Upper lobe of left lung (tissue), 6 donors: ENCODE measurements at regions not wholly inside any gene's neighbourhood (a gene's known extent, or its start where the extent isn't known, plus 50 kb on each side); places are given as distances from the start of the nearest gene placed in this dataset.

ENCODE experiments used
- ATAC-seq, 2 donors: fragments of 200-7000 bp; cut with Tn5 transposase; one replicate each; pipeline ENCODE4 v1.9.1; 2022; ENCODE audit warnings: mild to moderate bottlenecking in 2 of 2, moderate library complexity in 2 of 2; ENCODE audit not compliant: low FRiP score in 2 of 2
- DNase-seq, 2 donors: peaks; one replicate each; pipeline ENCODE4 v3.0.0-alpha.2; 2019 to 2020
- H3K27ac ChIP-seq, 4 donors: fragments of 200-600 bp; sonication (generic); one replicate each; pipeline ENCODE4 v1.5.1; 2016 to 2019
- H3K27me3 ChIP-seq, 4 donors: fragments of 200-600 bp; sonication (generic); one replicate each; pipeline ENCODE4 v1.5.1; 2017 to 2019
- H3K36me3 ChIP-seq, 4 donors: fragments of 200-600 bp; sonication (generic); one replicate each; pipeline ENCODE4 v1.5.1; 2016 to 2019
- H3K4me1 ChIP-seq, 4 donors: fragments of 200-600 bp; sonication (generic); one replicate each; pipeline ENCODE4 v1.5.1; 2018 to 2019
- H3K4me3 ChIP-seq, 4 donors: fragments of 200-600 bp; sonication (generic); one replicate each; pipeline ENCODE4 v1.5.1; 2017 to 2019; ENCODE audit warnings: mild to moderate bottlenecking in 2 of 4, moderate library complexity in 1 of 4
- H3K9me3 ChIP-seq, 4 donors: fragments of 200-600 bp; sonication (generic); one replicate each; pipeline ENCODE4 v1.5.1; 2018 to 2019
- CTCF ChIP-seq, 6 experiments: fragments of 450-650 bp in 4 of 6; fragments of 200-600 bp in 2 of 6; sonication (generic) in 2 of 6; IDR thresholded peaks; one replicate each; pipeline ENCODE4 v1.5.1; 2016 to 2019; ENCODE audit warnings: antibody characterized with exemption in 6 of 6
- EP300 ChIP-seq, 4 donors: sonication (generic); formaldehyde crosslinking; IDR thresholded peaks; one replicate each; pipeline ENCODE4 v1.5.1; 2017; ENCODE audit warnings: antibody characterized with exemption in 4 of 4, control low read depth in 2 of 4
- POLR2A ChIP-seq, 4 donors: fragments of 450-650 bp; IDR thresholded peaks; one replicate each; pipeline ENCODE4 v1.5.1; 2016 to 2017; ENCODE audit warnings: antibody characterized with exemption in 4 of 4, mild to moderate bottlenecking in 2 of 4
- POLR2AphosphoS5 ChIP-seq, 2 donors: sonication (generic); formaldehyde crosslinking; IDR thresholded peaks; one replicate each; pipeline ENCODE4 v1.5.1; 2017; ENCODE audit warnings: antibody characterized with exemption in 2 of 2
- WGBS, 2 donors: methylation state at CpG; one replicate each; pipeline ENCODE4 v1.1.5; 2017 to 2018; 5-methylcytosine and 5-hydroxymethylcytosine counted together
- donor health status: DM: no; HTN: no; CAD: no; lungs with moderate emphysema.
- donor health status: DM: no; HTN: yes; CAD: no; lungs with severe emphysema.

- 68 to 70% methylated on average over 3 of the region's 3 CpGs for WGBS, 2 donors
- no peak for DNase-seq
- ATAC-seq: no peak
- H3K36me3 ChIP-seq: no peaks in the 10 kb centered on the region
- no peaks in the 10 kb centered on the region for H3K9me3 ChIP-seq
- TF ChIP-seq POLR2A (IDR thresholded peaks at IDR 0.05) (no peak), POLR2AphosphoS5 (IDR thresholded peaks at IDR 0.05) (no peak), EP300 (IDR thresholded peaks at IDR 0.05) (no peak), CTCF (IDR thresholded peaks at IDR 0.05) (no peak)
- no peak overlapping the region for H3K4me3 ChIP-seq
- H3K27me3 ChIP-seq: no peaks in the 10 kb centered on the region
- H3K27ac ChIP-seq: no peak overlapping the region
- H3K4me1 ChIP-seq: no peaks in the 10 kb centered on the region
Measured at GRCh38 chr2:117716505-117716904, 98.0 kb upstream of the DDX18 start.

GRCh38 chr2:117717072-117717471 lies 97.4 kb upstream of the DDX18 start:
- Histone ChIP-seq H3K27ac (no peak overlapping the region), H3K4me3 (no peak overlapping the region), H3K9me3 (no peaks in the 10 kb centered on the region), H3K4me1 (no peaks in the 10 kb centered on the region), H3K27me3 (no peaks in the 10 kb centered on the region), H3K36me3 (no peaks in the 10 kb centered on the region)
- DNase-seq: no peak
- 36 to 44% methylated on average over 6 of the region's 6 CpGs for WGBS, 2 donors
- TF ChIP-seq CTCF (IDR thresholded peaks at IDR 0.05) (no peak), EP300 (IDR thresholded peaks at IDR 0.05) (no peak), POLR2A (IDR thresholded peaks at IDR 0.05) (no peak), POLR2AphosphoS5 (IDR thresholded peaks at IDR 0.05) (no peak)
- ATAC-seq: no peak

- no peak overlapping the region for H3K27ac ChIP-seq
- no peaks in the 10 kb centered on the region for H3K4me1 ChIP-seq
- TF ChIP-seq EP300 (IDR thresholded peaks at IDR 0.05) (no peak), CTCF (IDR thresholded peaks at IDR 0.05) (no peak), POLR2AphosphoS5 (IDR thresholded peaks at IDR 0.05) (no peak), POLR2A (IDR thresholded peaks at IDR 0.05) (no peak)
- no peaks in the 10 kb centered on the region for H3K36me3 ChIP-seq
- H3K4me3 ChIP-seq: no peak overlapping the region
- no peak for ATAC-seq
- DNase-seq: no peak
- 53 to 63% methylated on average over 3 of the region's 3 CpGs for WGBS, 2 donors
- H3K27me3 ChIP-seq: no peaks in the 10 kb centered on the region
- no peaks in the 10 kb centered on the region for H3K9me3 ChIP-seq
Measured at GRCh38 chr2:117718048-117718447, 96.4 kb upstream of the DDX18 start.

GRCh38 chr2:117720765-117721164 lies 93.7 kb upstream of the DDX18 start:
- Histone ChIP-seq H3K36me3 (no peaks in the 10 kb centered on the region), H3K4me3 (no peak overlapping the region), H3K27me3 (no peaks in the 10 kb centered on the region), H3K27ac (no peak overlapping the region), H3K9me3 (no peaks in the 10 kb centered on the region), H3K4me1 (no peaks in the 10 kb centered on the region)
- 73 to 84% methylated on average over 2 of the region's 2 CpGs for WGBS, 2 donors
- ATAC-seq: no peak
- TF ChIP-seq POLR2A (IDR thresholded peaks at IDR 0.05): no peak
- TF ChIP-seq EP300 (IDR thresholded peaks at IDR 0.05): no peak
- no peak for TF ChIP-seq POLR2AphosphoS5 (IDR thresholded peaks at IDR 0.05)
- TF ChIP-seq CTCF (IDR thresholded peaks at IDR 0.05): no peak
- no peak for DNase-seq

- ATAC-seq (no peak), DNase-seq (no peak)
- H3K4me3 ChIP-seq: no peak overlapping the region
- H3K27me3 ChIP-seq: no peaks in the 10 kb centered on the region
- no peaks in the 10 kb centered on the region for H3K36me3 ChIP-seq
- no peak overlapping the region for H3K27ac ChIP-seq
- WGBS, 2 donors: 79 to 82% methylated on average over 2 of the region's 2 CpGs
- no peaks in the 10 kb centered on the region for H3K4me1 ChIP-seq
- TF ChIP-seq CTCF (IDR thresholded peaks at IDR 0.05) (no peak), POLR2A (IDR thresholded peaks at IDR 0.05) (no peak), EP300 (IDR thresholded peaks at IDR 0.05) (no peak), POLR2AphosphoS5 (IDR thresholded peaks at IDR 0.05) (no peak)
- no peaks in the 10 kb centered on the region for H3K9me3 ChIP-seq
Measured at GRCh38 chr2:117723483-117723882, 91.0 kb upstream of the DDX18 start.
